K562 (cell line): ENCODE measurements at regions not wholly inside any gene's neighbourhood (a gene's known extent, or its start where the extent isn't known, plus 50 kb on each side); places are given as distances from the start of the nearest gene placed in this dataset.

Experiments
- ATAC-seq: fragments of 200-7000 bp; cut with Tn5 transposase; 3 replicates; pipeline ENCODE4 v1.9.1; 2020; ENCODE audit warnings: moderate library complexity
- BruUV-seq: library from RNA; stranded (reverse); fragments of 400-500 nt; replicated peaks from 2 replicates; lab custom pipeline; 2021; lab: Mats Ljungman, UMichigan
- CTCF ChIA-PET: fragments of 300-600 bp; formaldehyde crosslinking; extraction: SDS; loops from one replicate; lab custom pipeline; 2021; ENCODE audit warnings: low intra/inter-chr PET ratio; lab: Yijun Ruan, JAX
- POLR2A ChIA-PET: fragments of 300-600, 350-650 bp; sonication (Branson Sonifier 250); formaldehyde crosslinking; extraction: SDS; loops from one replicate; lab custom pipeline; 2021; ENCODE audit warnings: antibody characterized with exemption, inconsistent platforms; lab: Yijun Ruan, JAX
- DNase-seq, 4 experiments: peaks; one replicate each; pipeline versions ENCODE4 v3.0.0 to v3.0.0-alpha.2; 2011 to 2018; ENCODE audit warnings: low spot score in 3 of 4, mixed read lengths in 3 of 4; ENCODE audit errors: extremely low read depth in 1 of 4
- FAIRE-seq: peaks from 2 replicates; lab custom pipeline; 2011; peaks lifted over from hg19 to GRCh38; lab: Jason Lieb, UNC
- H2AFZ ChIP-seq: 2 replicates; pipeline ENCODE4 v1.6.0; 2011; ENCODE audit warnings: low read depth, low read length, control low read depth, inconsistent platforms
- H3K27ac ChIP-seq: fragments of 200-600 bp; 3 replicates; pipeline ENCODE4 v1.8.0; 2011; ENCODE audit warnings: low read depth, mild to moderate bottlenecking, control low read depth, inconsistent platforms, low read length, moderate library complexity, mixed read lengths; ENCODE audit errors: extremely low read depth
- H3K27me3 ChIP-seq, 2 experiments: fragments of 300-600 bp in 1 of 2; 2 replicates in 1 of 2; 3 replicates in 1 of 2; pipeline versions ENCODE4 v1.6.0 to v1.8.0; 2011; ENCODE audit warnings: inconsistent platforms in 2 of 2, low read length in 2 of 2, mild to moderate bottlenecking in 1 of 2, mixed read lengths in 1 of 2, moderate library complexity in 1 of 2; ENCODE audit not compliant: control insufficient read depth in 2 of 2, insufficient read depth in 2 of 2
- H3K36me3 ChIP-seq: fragments of 300-600 bp; 3 replicates; pipeline ENCODE4 v1.8.0; 2011; ENCODE audit warnings: mild to moderate bottlenecking, low read length, inconsistent platforms; ENCODE audit not compliant: control insufficient read depth, insufficient read depth
- H3K4me1 ChIP-seq, 2 experiments: fragments of 200-600 bp in 1 of 2; replicated peaks in 1 of 2; 2 replicates in 1 of 2; 3 replicates in 1 of 2; pipeline versions ENCODE4 v1.5.1 to v1.8.0; 2011; ENCODE audit warnings: inconsistent platforms in 2 of 2, low read length in 2 of 2, mild to moderate bottlenecking in 1 of 2, mixed read lengths in 1 of 2, moderate library complexity in 1 of 2; ENCODE audit not compliant: control insufficient read depth in 2 of 2, insufficient read depth in 2 of 2
- H3K4me2 ChIP-seq: 2 replicates; pipeline ENCODE4 v1.6.1; 2011; ENCODE audit warnings: low read length, control low read depth, inconsistent platforms, mixed read lengths; ENCODE audit not compliant: insufficient read depth
- H3K4me3 ChIP-seq: fragments of 200-600 bp; sonication (generic), shearing (Covaris generic); 2 replicates; pipeline ENCODE4 v1.5.1; 2016; ENCODE audit warnings: control low read depth, inconsistent platforms
- H3K79me2 ChIP-seq: fragments of 200-600 bp; 3 replicates; pipeline ENCODE4 v1.8.0; 2011; ENCODE audit warnings: low read length, inconsistent platforms; ENCODE audit not compliant: control insufficient read depth, insufficient read depth
- H3K9ac ChIP-seq, 2 experiments: 2 replicates each; pipeline versions ENCODE4 v1.6.0 to v1.6.1; 2011; ENCODE audit warnings: low read depth in 2 of 2, low read length in 2 of 2, control low read depth in 1 of 2, inconsistent platforms in 1 of 2, mild to moderate bottlenecking in 1 of 2, mixed read lengths in 1 of 2; ENCODE audit not compliant: insufficient read depth in 1 of 2
- H3K9me1 ChIP-seq: one replicate; pipeline ENCODE4 v1.6.0; 2011; ENCODE audit warnings: inconsistent platforms, mild to moderate bottlenecking, low read length, moderate library complexity; ENCODE audit not compliant: control insufficient read depth, insufficient read depth
- H3K9me3 ChIP-seq: replicated peaks from 2 replicates; pipeline ENCODE4 v1.5.1; 2011; ENCODE audit warnings: low read depth, low read length, inconsistent platforms; ENCODE audit not compliant: control insufficient read depth, insufficient read depth
- H4K20me1 ChIP-seq: replicated peaks from 2 replicates; pipeline ENCODE4 v1.6.1; 2011; ENCODE audit warnings: low read length, inconsistent platforms, mixed read lengths; ENCODE audit not compliant: control insufficient read depth, insufficient read depth
- C11orf30 ChIP-seq: fragments of 450-650 bp; IDR thresholded peaks from 2 replicates; pipeline ENCODE4 v1.6.1; 2016; ENCODE audit warnings: low read depth, mild to moderate bottlenecking
- HDAC1 ChIP-seq, 2 experiments: fragments of 450-650 bp; IDR thresholded peaks; 2 replicates each; pipeline ENCODE4 v1.6.1; 2016 to 2017; ENCODE audit warnings: inconsistent platforms in 1 of 2, mild to moderate bottlenecking in 1 of 2, moderate library complexity in 1 of 2
- ZBTB43 ChIP-seq: sonication (generic); formaldehyde crosslinking; IDR thresholded peaks from 2 replicates; pipeline ENCODE4 v1.8.0; 2023; ENCODE audit warnings: mild to moderate bottlenecking, missing genetic modification reagents
- WGBS: fragments of 100-300 bp; shearing (Covaris generic); methylation state at CpG from one replicate; pipeline ENCODE4 v1.1.6; 2016; ENCODE audit warnings: low coverage, mixed read lengths; ENCODE audit not compliant: insufficient coverage; ENCODE audit errors: missing lambda C conversion rate; 5-methylcytosine and 5-hydroxymethylcytosine counted together
- in situ Hi-C: fragments of 300-500 bp; cut with MboI; formaldehyde crosslinking; loops from 4 replicates; pipeline ENCODE4 v1.15.0; 2018; ENCODE audit warnings: inconsistent platforms, mixed read lengths
- intact Hi-C: fragments of 100-400 bp; cut with micrococcal nuclease; formaldehyde crosslinking; loops from 2 replicates; pipeline ENCODE4 v1.14.2; 2022

GRCh38 chr2:11072550-11072949 is 82.7 kb upstream of the SLC66A3 start:
- H3K27me3 ChIP-seq, result peaks cover 17 to 57% of the 10 kb centered on the region in 2 experiments; a peak in 4 of 5 replicates

More at GRCh38 chr2:11072550-11072949, 82.7 kb upstream of the SLC66A3 start:
- Histone ChIP-seq H3K4me1 (no peaks in the 10 kb centered on the region; a peak in 1 of 5 replicates), H3K4me3 (no peak overlapping the region), H2AFZ (no peak overlapping the region), H3K36me3 (no peaks in the 10 kb centered on the region), H3K9ac (no peak overlapping the region), H3K27ac (no peak overlapping the region), H3K4me2 (no peak overlapping the region), H3K9me1 (no peaks in the 10 kb centered on the region), H3K79me2 (no peaks in the 10 kb centered on the region), H3K9me3 (no peaks in the 10 kb centered on the region), H4K20me1 (no peaks in the 10 kb centered on the region; the same call in 1 of the 2 replicates)
- no peak for DNase-seq
- in situ Hi-C loops, result no loop called here
- ATAC-seq, result no peak
- POLR2A ChIA-PET, result interaction anchor here (0.7 kb wide), 1 partner anchor 9 kb away, joined by 3 read pairs; no protein-coding TSS in a partner anchor
- WGBS, result 0% methylated on average over 6 of the region's 6 CpGs
- intact Hi-C loops, result loop anchor here (5.0 kb wide), 2 partner anchors 55 to 240 kb away; no protein-coding TSS in a partner anchor
- TF ChIP-seq ZBTB43 (no peak), HDAC1 (IDR thresholded peaks at IDR 0.05) (no peak), C11orf30 (peak; percentile 12; the same call in 1 of the 2 replicates)
- CTCF ChIA-PET, result no interaction called here
- no TSS peak for BruUV-seq
- no peak for FAIRE-seq
